ENCODE measurements at regions not wholly inside any gene's neighbourhood (a gene's known extent, or its start where the extent isn't known, plus 50 kb on each side); places are given as distances from the start of the nearest gene placed in this dataset.

DNA sequence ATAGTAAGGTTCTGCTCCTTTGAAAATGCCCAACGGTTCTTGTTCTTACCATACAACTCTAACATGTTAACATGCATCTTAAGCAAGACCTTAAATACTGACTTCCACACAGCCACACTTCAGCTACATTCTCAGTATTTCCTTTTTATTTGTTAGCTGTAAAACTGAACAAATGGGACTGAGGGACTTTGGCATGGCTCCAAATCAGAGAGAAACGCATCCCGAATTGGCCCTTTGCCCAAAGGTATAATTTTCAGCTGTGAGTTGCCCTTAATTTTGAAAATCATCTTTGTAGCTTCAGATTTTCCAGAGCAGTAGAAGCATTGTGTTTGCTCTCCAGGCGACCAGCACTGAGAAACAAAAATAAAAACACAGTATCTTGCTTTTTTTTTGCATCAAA, 56.4 kb downstream of the NEUROD6 start:
- TF ChIP-seq, protein P1, sequence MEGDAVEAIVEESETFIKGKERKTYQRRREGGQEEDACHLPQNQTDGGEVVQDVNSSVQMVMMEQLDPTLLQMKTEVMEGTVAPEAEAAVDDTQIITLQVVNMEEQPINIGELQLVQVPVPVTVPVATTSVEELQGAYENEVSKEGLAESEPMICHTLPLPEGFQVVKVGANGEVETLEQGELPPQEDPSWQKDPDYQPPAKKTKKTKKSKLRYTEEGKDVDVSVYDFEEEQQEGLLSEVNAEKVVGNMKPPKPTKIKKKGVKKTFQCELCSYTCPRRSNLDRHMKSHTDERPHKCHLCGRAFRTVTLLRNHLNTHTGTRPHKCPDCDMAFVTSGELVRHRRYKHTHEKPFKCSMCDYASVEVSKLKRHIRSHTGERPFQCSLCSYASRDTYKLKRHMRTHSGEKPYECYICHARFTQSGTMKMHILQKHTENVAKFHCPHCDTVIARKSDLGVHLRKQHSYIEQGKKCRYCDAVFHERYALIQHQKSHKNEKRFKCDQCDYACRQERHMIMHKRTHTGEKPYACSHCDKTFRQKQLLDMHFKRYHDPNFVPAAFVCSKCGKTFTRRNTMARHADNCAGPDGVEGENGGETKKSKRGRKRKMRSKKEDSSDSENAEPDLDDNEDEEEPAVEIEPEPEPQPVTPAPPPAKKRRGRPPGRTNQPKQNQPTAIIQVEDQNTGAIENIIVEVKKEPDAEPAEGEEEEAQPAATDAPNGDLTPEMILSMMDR (conservative IDR thresholded peaks at IDR 0.05; ENCODE audit: low read depth, low read length) = no peak
- no peak overlapping the region for H3K4me3 ChIP-seq (ENCODE audit: low read length)
- DNase-seq (ENCODE audit: low read depth) = no peak

DNA sequence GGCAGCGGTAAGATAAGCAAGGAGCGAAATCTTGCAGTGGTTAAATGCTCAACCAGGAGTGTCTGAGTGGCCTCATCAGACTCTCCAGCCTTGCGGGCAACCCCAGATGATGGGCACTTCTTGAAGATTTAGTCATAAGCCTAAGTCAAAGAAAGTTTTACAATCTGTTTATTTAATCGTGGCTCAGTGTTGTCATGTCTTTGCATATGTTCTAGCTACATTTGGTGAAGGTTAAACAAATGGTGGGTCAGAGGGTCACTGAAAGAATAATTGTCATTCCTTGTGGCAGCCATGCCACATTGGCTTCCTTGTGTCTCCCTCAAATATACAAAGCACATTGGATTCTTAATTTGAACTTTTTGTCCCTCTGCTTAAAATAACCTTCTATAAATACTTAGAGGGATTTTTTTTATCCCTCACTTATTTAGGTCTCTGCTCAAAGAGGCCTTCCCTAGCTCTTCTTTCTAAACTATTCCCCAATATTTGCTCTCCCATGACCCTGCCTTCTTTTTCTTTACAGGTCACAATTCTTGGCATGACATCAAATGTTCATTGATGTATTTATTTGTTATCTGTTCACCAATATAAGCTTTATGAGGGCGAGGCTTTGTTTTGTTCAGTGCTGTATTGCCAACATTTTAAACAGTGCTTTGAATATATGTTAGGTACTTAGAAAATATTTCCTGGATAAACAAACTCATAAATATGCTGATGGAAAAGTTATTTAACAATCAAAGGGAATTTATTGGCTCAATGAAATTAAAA, 68.7 kb downstream of the NEUROD6 start:
- TF ChIP-seq, protein P1 (conservative IDR thresholded peaks at IDR 0.05; ENCODE audit: low read depth, low read length) = no peak
- H3K4me3 ChIP-seq (ENCODE audit: low read length) = no peak overlapping the region
- no peak for DNase-seq (ENCODE audit: low read depth)

DNA sequence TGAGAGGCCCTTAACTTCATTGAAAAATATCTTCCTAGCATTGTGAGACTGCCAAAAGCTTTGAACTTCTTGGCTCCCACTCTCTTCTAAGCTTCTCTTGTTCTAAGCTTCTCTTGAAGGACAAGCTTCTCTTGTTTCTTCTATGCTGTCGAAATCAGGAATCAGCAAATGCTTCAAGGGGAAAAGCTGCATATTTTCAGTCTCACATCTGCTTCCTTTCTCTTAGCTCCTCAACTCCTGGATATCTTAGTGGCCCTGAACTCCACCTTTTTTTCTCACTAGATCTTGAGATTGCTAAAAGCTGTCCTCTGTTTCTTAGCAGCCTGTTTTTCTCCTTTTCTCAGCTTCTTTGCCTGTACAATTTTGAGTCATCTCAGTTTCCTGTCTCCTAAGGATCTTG, 73.0 kb downstream of the NEUROD6 start:
- H3K4me3 ChIP-seq (ENCODE audit: low read length) = no peak overlapping the region
- TF ChIP-seq, protein P1 (conservative IDR thresholded peaks at IDR 0.05; ENCODE audit: low read depth, low read length) = no peak
- DNase-seq (ENCODE audit: low read depth) = no peak

DNA sequence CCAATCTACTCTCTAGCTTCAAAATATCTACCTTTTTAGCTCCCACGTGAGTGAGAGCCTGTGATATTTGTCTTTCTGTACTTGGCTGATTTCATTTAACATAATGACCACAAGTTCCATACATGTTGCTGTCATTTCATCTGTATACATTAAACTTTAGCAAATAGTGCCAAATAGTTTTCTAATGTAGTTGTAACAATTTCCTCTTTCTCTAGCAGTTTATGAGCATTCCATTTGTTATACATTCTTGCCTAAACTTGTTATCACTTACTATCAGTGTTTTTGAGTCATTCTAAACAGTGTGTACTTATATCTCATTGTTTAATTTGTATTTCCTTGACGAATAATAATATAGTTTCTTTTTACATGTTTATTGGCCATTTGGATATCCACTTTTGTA, 77.2 kb downstream of the NEUROD6 start:
- no peak overlapping the region for H3K4me3 ChIP-seq (ENCODE audit: low read length)
- no peak for DNase-seq (ENCODE audit: low read depth)
- TF ChIP-seq, protein P1 (conservative IDR thresholded peaks at IDR 0.05; ENCODE audit: low read depth, low read length) = no peak

DNA sequence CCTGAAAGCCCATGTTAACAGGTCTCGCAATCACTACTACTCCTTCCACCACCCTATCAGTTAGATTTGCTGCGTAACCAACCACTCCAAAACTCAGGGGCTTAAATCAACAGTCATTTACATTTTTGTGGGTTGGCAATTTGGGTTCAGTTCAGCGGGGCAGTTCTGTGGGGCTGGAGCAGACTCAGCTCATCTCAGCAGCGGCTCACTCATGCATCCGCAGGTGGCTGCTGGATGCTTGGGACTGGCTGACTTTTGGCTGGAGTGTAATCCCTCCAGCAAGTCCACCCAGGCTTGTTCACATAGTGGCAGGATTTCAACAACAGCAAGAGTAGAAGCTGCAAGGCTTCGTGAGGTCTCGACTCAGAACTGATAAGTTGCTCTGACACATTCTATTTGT, 79.2 kb downstream of the NEUROD6 start:
- TF ChIP-seq, protein P1 (conservative IDR thresholded peaks at IDR 0.05; ENCODE audit: low read depth, low read length) = no peak
- H3K4me3 ChIP-seq (ENCODE audit: low read length) = no peak overlapping the region
- DNase-seq (ENCODE audit: low read depth) = no peak

DNA sequence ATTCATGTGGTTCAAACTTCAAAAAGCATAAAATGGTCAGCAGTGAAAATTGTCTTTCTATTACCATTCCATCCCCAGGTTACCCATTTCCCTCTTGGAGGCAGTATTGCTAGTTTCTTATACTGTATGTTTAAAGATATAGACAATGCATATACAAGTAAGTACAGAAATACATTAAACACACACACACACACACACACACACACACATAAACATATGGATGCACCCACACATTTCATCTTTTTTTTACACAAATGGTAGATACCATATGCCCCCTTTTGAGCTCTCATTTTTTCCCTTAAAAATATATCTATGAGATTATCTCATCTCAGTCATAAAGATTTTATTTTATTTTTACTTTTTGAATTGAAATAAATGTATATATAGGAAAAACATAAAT, 79.7 kb downstream of the NEUROD6 start:
- no peak overlapping the region for H3K4me3 ChIP-seq (ENCODE audit: low read length)
- TF ChIP-seq, protein P1 (conservative IDR thresholded peaks at IDR 0.05; ENCODE audit: low read depth, low read length) = no peak
- DNase-seq (ENCODE audit: low read depth) = no peak

DNA sequence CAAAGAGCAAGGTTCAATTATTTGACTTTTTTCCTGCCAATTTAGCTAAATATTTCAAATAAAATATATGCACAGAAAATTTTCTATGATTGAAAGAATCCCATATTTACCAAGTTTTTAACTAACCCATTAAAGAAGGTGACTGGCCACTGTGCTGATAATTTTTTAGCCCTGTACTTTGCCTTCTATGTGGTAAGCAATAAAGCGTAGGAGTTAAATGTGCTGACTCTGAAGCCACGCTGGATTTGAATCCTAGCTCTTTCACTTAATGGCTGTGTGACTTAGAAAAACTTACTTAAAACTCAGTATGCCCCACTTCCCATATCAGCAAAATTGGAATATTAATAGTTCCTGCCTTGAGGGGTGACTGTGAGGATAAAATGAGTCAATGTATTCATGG, 82.1 kb downstream of the NEUROD6 start:
- TF ChIP-seq, protein P1 (conservative IDR thresholded peaks at IDR 0.05; ENCODE audit: low read depth, low read length) = no peak
- H3K4me3 ChIP-seq (ENCODE audit: low read length) = no peak overlapping the region
- no peak for DNase-seq (ENCODE audit: low read depth)

All from retinal pigment epithelial cell (primary cell).